ENCODE measurements at regions not wholly inside any gene's neighbourhood (a gene's known extent, or its start where the extent isn't known, plus 50 kb on each side); places are given as distances from the start of the nearest gene placed in this dataset.

GRCh38 chr12:125203145-125203765, 138.0 kb downstream of the AACS start:
- TF ChIP-seq, protein P1, sequence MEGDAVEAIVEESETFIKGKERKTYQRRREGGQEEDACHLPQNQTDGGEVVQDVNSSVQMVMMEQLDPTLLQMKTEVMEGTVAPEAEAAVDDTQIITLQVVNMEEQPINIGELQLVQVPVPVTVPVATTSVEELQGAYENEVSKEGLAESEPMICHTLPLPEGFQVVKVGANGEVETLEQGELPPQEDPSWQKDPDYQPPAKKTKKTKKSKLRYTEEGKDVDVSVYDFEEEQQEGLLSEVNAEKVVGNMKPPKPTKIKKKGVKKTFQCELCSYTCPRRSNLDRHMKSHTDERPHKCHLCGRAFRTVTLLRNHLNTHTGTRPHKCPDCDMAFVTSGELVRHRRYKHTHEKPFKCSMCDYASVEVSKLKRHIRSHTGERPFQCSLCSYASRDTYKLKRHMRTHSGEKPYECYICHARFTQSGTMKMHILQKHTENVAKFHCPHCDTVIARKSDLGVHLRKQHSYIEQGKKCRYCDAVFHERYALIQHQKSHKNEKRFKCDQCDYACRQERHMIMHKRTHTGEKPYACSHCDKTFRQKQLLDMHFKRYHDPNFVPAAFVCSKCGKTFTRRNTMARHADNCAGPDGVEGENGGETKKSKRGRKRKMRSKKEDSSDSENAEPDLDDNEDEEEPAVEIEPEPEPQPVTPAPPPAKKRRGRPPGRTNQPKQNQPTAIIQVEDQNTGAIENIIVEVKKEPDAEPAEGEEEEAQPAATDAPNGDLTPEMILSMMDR (IDR thresholded peaks at IDR 0.05) = peak in 11 of 12 donors; percentile 16 to 48 (median 35)
- TF ChIP-seq POLR2A (IDR thresholded peaks at IDR 0.05) = no peak

Data from heart left ventricle (tissue), 13 donors.